Testis (tissue), 2 donors: ENCODE measurements at regions not wholly inside any gene's neighbourhood (a gene's known extent, or its start where the extent isn't known, plus 50 kb on each side); places are given as distances from the start of the nearest gene placed in this dataset.

Experiments
- DNase-seq: peaks from one replicate; pipeline ENCODE4 v3.0.0-alpha.2; 2019
- H3K27ac ChIP-seq, 2 donors: fragments of 200-600 bp; sonication (generic); one replicate each; pipeline ENCODE4 v1.5.1; 2019
- H3K27me3 ChIP-seq: fragments of 200-600 bp; sonication (generic); one replicate; pipeline ENCODE4 v1.5.1; 2019
- H3K36me3 ChIP-seq: fragments of 200-600 bp; sonication (generic); one replicate; pipeline ENCODE4 v1.5.1; 2017; ENCODE audit warnings: low read depth; ENCODE audit errors: missing control alignments
- H3K4me1 ChIP-seq: fragments of 200-600 bp; sonication (generic); one replicate; pipeline ENCODE4 v1.5.1; 2019
- H3K4me3 ChIP-seq, 2 donors: fragments of 200-600 bp; sonication (generic); one replicate each; pipeline ENCODE4 v1.5.1; 2017 to 2019
- H3K9me3 ChIP-seq: fragments of 200-600 bp; sonication (generic); one replicate; pipeline ENCODE4 v1.5.1; 2017
- CTCF ChIP-seq, 3 experiments: fragments of 450-650 bp in 2 of 3; fragments of 200-600 bp in 1 of 3; sonication (generic) in 1 of 3; IDR thresholded peaks; one replicate each; pipeline ENCODE4 v1.5.1; 2016 to 2019; ENCODE audit warnings: antibody characterized with exemption in 3 of 3, mild to moderate bottlenecking in 2 of 3, moderate library complexity in 1 of 3
- POLR2A ChIP-seq: fragments of 450-650 bp; IDR thresholded peaks from one replicate; pipeline ENCODE4 v1.6.1; 2017; ENCODE audit warnings: antibody characterized with exemption, mild to moderate bottlenecking, moderate library complexity
- WGBS, 2 donors: methylation state at CpG; one replicate each; pipeline ENCODE4 v1.1.5; 2018; 5-methylcytosine and 5-hydroxymethylcytosine counted together
- intact Hi-C: fragments of 100-400 bp; cut with DNase I; formaldehyde crosslinking; loops from one replicate; pipeline ENCODE4 v1.15.1; 2023; ENCODE audit warnings: low total_unique reads

DNA sequence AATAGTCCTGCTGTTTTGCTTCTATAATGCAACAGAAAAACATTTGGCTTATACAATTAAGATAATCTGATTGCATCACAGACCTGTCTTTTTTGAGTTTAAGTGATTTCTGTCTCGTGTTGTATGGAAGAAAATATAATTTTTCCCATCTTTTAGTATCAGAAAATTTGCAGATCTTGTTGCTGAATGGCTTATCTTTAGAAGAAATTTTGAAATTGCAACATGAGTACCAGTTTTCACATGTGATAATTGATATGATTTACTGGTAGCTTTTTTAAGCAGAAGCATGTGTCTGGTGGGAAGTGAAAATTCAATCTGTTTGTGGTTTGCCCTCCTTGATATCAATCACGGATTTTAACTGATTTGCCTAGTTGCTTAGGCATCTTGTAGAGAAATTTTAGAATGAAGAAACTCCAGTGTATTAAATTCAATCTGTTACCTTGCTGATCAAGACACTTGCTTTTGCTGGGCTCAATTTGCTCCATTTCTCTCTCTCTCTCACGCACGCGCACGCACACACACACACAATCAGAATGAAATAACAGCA, 89.8 kb upstream of the MYCBP2 start:
- Histone ChIP-seq H3K36me3 (no peaks in the 10 kb centered on the region), H3K4me3 (no peak overlapping the region), H3K4me1 (no peaks in the 10 kb centered on the region), H3K9me3 (no peaks in the 10 kb centered on the region), H3K27me3 (no peaks in the 10 kb centered on the region), H3K27ac (no peak overlapping the region)
- WGBS, 2 donors, result 77% methylated on average over 6 of the region's 6 CpGs
- no peak for TF ChIP-seq POLR2A
- no peak for TF ChIP-seq CTCF (IDR thresholded peaks at IDR 0.05)
- intact Hi-C loops, result no loop called here
- DNase-seq, result no peak

GRCh38 chr13:77415253-77416071, 88.6 kb upstream of the MYCBP2 start:
- Histone ChIP-seq H3K4me1 (no peaks in the 10 kb centered on the region), H3K36me3 (no peaks in the 10 kb centered on the region), H3K4me3 (no peak overlapping the region), H3K27me3 (no peaks in the 10 kb centered on the region), H3K9me3 (no peaks in the 10 kb centered on the region), H3K27ac (no peak overlapping the region)
- WGBS, 2 donors, result 73 to 90% methylated on average over 1 of the region's 1 CpG
- no peak for TF ChIP-seq POLR2A
- TF ChIP-seq CTCF (IDR thresholded peaks at IDR 0.05), result no peak
- no peak for DNase-seq
- intact Hi-C loops, result no loop called here

- Histone ChIP-seq H3K4me3 (no peak overlapping the region), H3K27me3 (no peaks in the 10 kb centered on the region), H3K36me3 (no peaks in the 10 kb centered on the region), H3K9me3 (no peaks in the 10 kb centered on the region), H3K4me1 (no peaks in the 10 kb centered on the region), H3K27ac (no peak overlapping the region)
- TF ChIP-seq POLR2A (no peak), CTCF (IDR thresholded peaks at IDR 0.05) (no peak)
- 83% methylated on average over 2 of the region's 2 CpGs for WGBS, 2 donors
- no peak for DNase-seq
- intact Hi-C loops, result no loop called here
These were observed 86.0 kb upstream of the MYCBP2 start for GRCh38 chr13:77412860-77413259.

GRCh38 chr13:77412116-77412635, 85.3 kb upstream of the MYCBP2 start:
- 78 to 94% methylated on average over 3 of the region's 3 CpGs for WGBS, 2 donors

More at GRCh38 chr13:77412116-77412635, 85.3 kb upstream of the MYCBP2 start:
- H3K4me1 ChIP-seq, result no peaks in the 10 kb centered on the region
- no peaks in the 10 kb centered on the region for H3K27me3 ChIP-seq
- no peaks in the 10 kb centered on the region for H3K36me3 ChIP-seq
- TF ChIP-seq CTCF (IDR thresholded peaks at IDR 0.05) (no peak), POLR2A (no peak)
- intact Hi-C loops, result no loop called here
- no peak for DNase-seq
- H3K9me3 ChIP-seq, result no peaks in the 10 kb centered on the region
- no peak overlapping the region for H3K4me3 ChIP-seq
- no peak overlapping the region for H3K27ac ChIP-seq
